ENCODE measurements at regions not wholly inside any gene's neighbourhood (a gene's known extent, or its start where the extent isn't known, plus 50 kb on each side); places are given as distances from the start of the nearest gene placed in this dataset.

- CTCF ChIA-PET (ENCODE audit: partially characterized antibody), result interaction anchor here (0.9 kb wide), 1 partner anchor 286 kb away, joined by 3 read pairs; no protein-coding TSS in a partner anchor
- H3K9me3 ChIP-seq (ENCODE audit: insufficient read depth in 2 of 2, low read depth in 1 of 2, low read length in 1 of 2), result 0 out of 4 replicates have a peak, but pooled peaks cover 0 to under 1% of the 10 kb centered on the region in 2 experiments
- 81% methylated on average over 17 of the region's 17 CpGs; no CpG with 5 or more reads in 1 of the 2 experiments for WGBS, 2 experiments (ENCODE audit: extremely low coverage in 1 of 2, insufficient coverage in 1 of 2, insufficient read length in 1 of 2, insufficient replicate concordance in 2 of 2, low coverage in 1 of 2, low lambda C conversion rate in 2 of 2, missing lambda C conversion rate in 1 of 2)
- TF ChIP-seq CTCF (IDR thresholded peaks at IDR 0.05; ENCODE audit: control extremely low read depth in 1 of 3, insufficient read depth in 1 of 3, low read depth in 1 of 3, low read length in 3 of 3) (no peak), KDM4A (IDR thresholded peaks at IDR 0.05; ENCODE audit: low read depth, low read length, severe bottlenecking) (no peak), KDM1A (IDR thresholded peaks at IDR 0.05; ENCODE audit: borderline replicate concordance, low read length) (no peak), BCL11A (IDR thresholded peaks at IDR 0.05; ENCODE audit: low read depth in 2 of 2, low read length in 2 of 2) (no peak), SP2 (IDR thresholded peaks at IDR 0.05; ENCODE audit: low read length) (no peak), ASH2L (IDR thresholded peaks at IDR 0.05; ENCODE audit: low read length) (no peak), CBX8 (IDR thresholded peaks at IDR 0.05; ENCODE audit: borderline replicate concordance, low read depth, low read length) (no peak), TBP (IDR thresholded peaks at IDR 0.05; ENCODE audit: low read depth, low read length) (no peak), RAD21 (IDR thresholded peaks at IDR 0.05 in 1 of 2, conservative IDR thresholded peaks at IDR 0.05 in 1 of 2; ENCODE audit: low read depth in 2 of 2, low read length in 2 of 2) (no peak), SIX5 (IDR thresholded peaks at IDR 0.05; ENCODE audit: low read depth, low read length) (no peak)
Observed at GRCh38 chr2:236781933-236782816, 212.6 kb downstream of the ACKR3 start.

More at GRCh38 chr2:236781933-236782816, 212.6 kb downstream of the ACKR3 start:
- no peak overlapping the region for H3K9ac ChIP-seq (replicated peaks in 1 of 4; ENCODE audit: extremely low read depth in 1 of 4, low read depth in 3 of 4, low read length in 3 of 4)
- POLR2A ChIA-PET (ENCODE audit: partially characterized antibody), result no interaction called here
- 0 out of 2 replicates have a peak overlapping the region, but pooled peaks have one; percentile 6 for H2AFZ ChIP-seq (ENCODE audit: low read length)
- no peak overlapping the region for H4K5ac ChIP-seq (ENCODE audit: insufficient read length, low read depth, low read length)
- no peak overlapping the region for H3K4ac ChIP-seq (replicated peaks; ENCODE audit: insufficient read length, low read depth, low read length)
- H3K79me2 ChIP-seq (ENCODE audit: control insufficient read depth in 1 of 2, insufficient read depth in 2 of 2, low read length in 2 of 2), result no peaks in the 10 kb centered on the region
- H4K91ac ChIP-seq (replicated peaks; ENCODE audit: insufficient read length, low read length), result no peak overlapping the region
- no peak overlapping the region for H3K4me2 ChIP-seq (ENCODE audit: insufficient read depth in 1 of 2, low read depth in 2 of 2, low read length in 2 of 2)
- no peak overlapping the region for H3K14ac ChIP-seq (ENCODE audit: insufficient read length)
- H4K20me1 ChIP-seq (replicated peaks in 1 of 2; ENCODE audit: control insufficient read depth in 1 of 2, insufficient read depth in 2 of 2, low read length in 2 of 2), result no peaks in the 10 kb centered on the region
- H3K4me3 ChIP-seq (ENCODE audit: extremely low read depth in 1 of 4, insufficient read depth in 2 of 4, low read depth in 3 of 4, low read length in 4 of 4), result no peak overlapping the region
- DNase-seq (ENCODE audit: low read depth in 1 of 2, low spot score in 2 of 2), result no peak
- no peak overlapping the region for H3K56ac ChIP-seq (replicated peaks; ENCODE audit: insufficient read length, low read depth, low read length)
- no peak overlapping the region for H3K18ac ChIP-seq (ENCODE audit: extremely low read depth, low read length)
- H2BK120ac ChIP-seq (replicated peaks; ENCODE audit: low read depth, low read length), result no peak overlapping the region
- no peak overlapping the region for H2AK5ac ChIP-seq (ENCODE audit: low read depth, low read length)
- no peak overlapping the region for H3K23ac ChIP-seq (ENCODE audit: insufficient read length)
- H3K27ac ChIP-seq (ENCODE audit: low read depth, low read length), result no peak overlapping the region
- no peaks in the 10 kb centered on the region for H3K79me1 ChIP-seq (ENCODE audit: low read depth, low read length)
- no peaks in the 10 kb centered on the region for H3K4me1 ChIP-seq (replicated peaks in 1 of 4; ENCODE audit: control insufficient read depth in 3 of 4, insufficient read depth in 4 of 4, low read length in 3 of 4)
- no peak for FAIRE-seq
- no peak overlapping the region for H2BK20ac ChIP-seq (ENCODE audit: low read length)
- no peak overlapping the region for H4K8ac ChIP-seq (ENCODE audit: extremely low read depth, insufficient read depth, low read length)
- no peaks in the 10 kb centered on the region for H3K27me3 ChIP-seq (replicated peaks in 1 of 4; ENCODE audit: control insufficient read depth in 3 of 4, extremely low read depth in 1 of 4, insufficient read depth in 3 of 4, low read length in 3 of 4)
- H2BK5ac ChIP-seq (ENCODE audit: low read depth, low read length), result no peak overlapping the region
- no peak overlapping the region for H2BK15ac ChIP-seq (ENCODE audit: low read length)
- H3K36me3 ChIP-seq (ENCODE audit: control insufficient read depth in 2 of 4, insufficient read depth in 4 of 4, low read length in 3 of 4), result no peaks in the 10 kb centered on the region
- no peaks in the 10 kb centered on the region for H3K23me2 ChIP-seq (ENCODE audit: low read depth, low read length)
- H2BK12ac ChIP-seq (ENCODE audit: low read depth, low read length), result no peak overlapping the region

Measured in H1 (cell line).